ENCODE measurements at regions not wholly inside any gene's neighbourhood (a gene's known extent, or its start where the extent isn't known, plus 50 kb on each side); places are given as distances from the start of the nearest gene placed in this dataset.

DNA sequence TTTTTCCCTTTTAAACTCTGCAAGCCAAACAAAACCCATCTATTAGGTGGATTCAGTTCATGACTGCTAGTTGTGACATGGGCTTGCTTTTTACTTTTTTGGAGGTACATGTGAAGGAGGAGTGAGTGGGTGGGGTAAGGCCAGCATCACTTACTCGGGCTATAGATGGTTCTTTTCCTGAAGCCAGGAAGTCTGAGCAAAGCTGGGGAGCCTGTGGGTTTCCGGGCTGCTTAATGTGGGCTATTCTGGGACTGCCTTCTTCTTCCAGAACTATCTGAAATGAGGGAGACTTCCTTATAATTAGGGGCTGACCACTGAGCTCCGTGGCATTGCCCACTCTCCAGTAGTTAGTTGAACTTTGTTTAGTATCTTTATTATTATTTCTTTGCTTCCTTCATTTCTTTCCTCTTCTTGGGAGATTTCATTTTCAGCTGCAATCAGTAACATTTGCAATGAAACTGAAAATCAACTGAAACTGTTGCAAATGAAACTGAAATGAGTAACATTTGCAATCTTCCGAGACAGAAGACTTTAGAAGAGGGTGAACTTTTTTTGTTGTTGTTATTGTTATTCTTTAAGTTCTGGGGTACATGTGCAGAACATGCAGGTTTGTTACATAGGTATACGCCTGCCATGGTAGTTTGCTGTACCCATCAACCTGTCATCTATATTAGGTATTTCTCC is 204.9 kb downstream of the LRRC70 start:
- no peak overlapping the region for H3K23ac ChIP-seq (ENCODE audit: insufficient read length, low read depth, low read length)
- H3K4ac ChIP-seq (ENCODE audit: low read depth, low read length): no peak overlapping the region
- H2BK120ac ChIP-seq (ENCODE audit: low read depth, low read length, poor library complexity, severe bottlenecking): no peak overlapping the region
- H3T11ph ChIP-seq (ENCODE audit: low read length): no peak overlapping the region
- H3K9me3 Mint-ChIP-seq: no peaks in the 10 kb centered on the region
- H4K91ac ChIP-seq (ENCODE audit: insufficient read length, low read depth, low read length): no peak overlapping the region
- H3K79me1 ChIP-seq (ENCODE audit: insufficient read depth, low read depth, low read length, poor library complexity, severe bottlenecking): no peaks in the 10 kb centered on the region
- H3K27ac Mint-ChIP-seq: no peak overlapping the region
- H3K18ac ChIP-seq (ENCODE audit: insufficient read length, low read depth, low read length): no peak overlapping the region
- H3K4me3 Mint-ChIP-seq: no peak overlapping the region
- TF ChIP-seq, protein P1, sequence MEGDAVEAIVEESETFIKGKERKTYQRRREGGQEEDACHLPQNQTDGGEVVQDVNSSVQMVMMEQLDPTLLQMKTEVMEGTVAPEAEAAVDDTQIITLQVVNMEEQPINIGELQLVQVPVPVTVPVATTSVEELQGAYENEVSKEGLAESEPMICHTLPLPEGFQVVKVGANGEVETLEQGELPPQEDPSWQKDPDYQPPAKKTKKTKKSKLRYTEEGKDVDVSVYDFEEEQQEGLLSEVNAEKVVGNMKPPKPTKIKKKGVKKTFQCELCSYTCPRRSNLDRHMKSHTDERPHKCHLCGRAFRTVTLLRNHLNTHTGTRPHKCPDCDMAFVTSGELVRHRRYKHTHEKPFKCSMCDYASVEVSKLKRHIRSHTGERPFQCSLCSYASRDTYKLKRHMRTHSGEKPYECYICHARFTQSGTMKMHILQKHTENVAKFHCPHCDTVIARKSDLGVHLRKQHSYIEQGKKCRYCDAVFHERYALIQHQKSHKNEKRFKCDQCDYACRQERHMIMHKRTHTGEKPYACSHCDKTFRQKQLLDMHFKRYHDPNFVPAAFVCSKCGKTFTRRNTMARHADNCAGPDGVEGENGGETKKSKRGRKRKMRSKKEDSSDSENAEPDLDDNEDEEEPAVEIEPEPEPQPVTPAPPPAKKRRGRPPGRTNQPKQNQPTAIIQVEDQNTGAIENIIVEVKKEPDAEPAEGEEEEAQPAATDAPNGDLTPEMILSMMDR (conservative IDR thresholded peaks at IDR 0.05): no peak
- no peak overlapping the region for H2BK15ac ChIP-seq (ENCODE audit: low read depth, low read length)
- no peak overlapping the region for H3K4me2 ChIP-seq (ENCODE audit: insufficient read depth, insufficient read length, low read length)
- H2BK20ac ChIP-seq (ENCODE audit: low read depth, low read length, poor library complexity, severe bottlenecking): no peak overlapping the region
- H3K36me3 Mint-ChIP-seq (ENCODE audit: insufficient read depth in 1 of 3, low read depth in 3 of 3): no peaks in the 10 kb centered on the region
- H3K9me3 ChIP-seq (ENCODE audit: control insufficient read depth, low read depth, low read length): no peaks in the 10 kb centered on the region
- H2BK12ac ChIP-seq (ENCODE audit: insufficient read length, low read depth, low read length): no peak overlapping the region
- H3K9ac ChIP-seq (ENCODE audit: extremely low read depth, insufficient read length, low read length): no peak overlapping the region
- H3K27me3 ChIP-seq (ENCODE audit: insufficient read depth, low read length): no peaks in the 10 kb centered on the region
- no peaks in the 10 kb centered on the region for H3K4me1 Mint-ChIP-seq
- no peaks in the 10 kb centered on the region for H4K20me1 ChIP-seq (ENCODE audit: control insufficient read depth, insufficient read depth, insufficient read length)
- H3K27me3 Mint-ChIP-seq (ENCODE audit: low read depth): no peaks in the 10 kb centered on the region
- H3K79me2 ChIP-seq (ENCODE audit: insufficient read depth, low read length): no peaks in the 10 kb centered on the region
- no CpG with 5 or more reads among the region's 5 CpGs for WGBS (ENCODE audit: extremely low coverage, insufficient read length, low lambda C conversion rate)
- H3K4me1 ChIP-seq (ENCODE audit: insufficient read depth, low read length): no peaks in the 10 kb centered on the region
- no peak overlapping the region for H4K5ac ChIP-seq (ENCODE audit: insufficient read length, low read depth, low read length)
- H3K14ac ChIP-seq (ENCODE audit: insufficient read depth, low read length): no peak overlapping the region
- DNase-seq: no peak
- no peaks in the 10 kb centered on the region for H3K23me2 ChIP-seq (ENCODE audit: insufficient read length, low read depth, low read length, poor library complexity, severe bottlenecking)
- no peak overlapping the region for H2AFZ ChIP-seq (ENCODE audit: low read length)
- no peak overlapping the region for H3K27ac ChIP-seq (ENCODE audit: insufficient read length, low read depth, low read length)
- H2AK5ac ChIP-seq (ENCODE audit: insufficient read length, low read length): no peak overlapping the region
- H4K8ac ChIP-seq (replicated peaks; ENCODE audit: insufficient read length, low read depth, low read length): no peak overlapping the region
- no peak overlapping the region for H2BK5ac ChIP-seq (ENCODE audit: insufficient read length, low read length)
- no peak overlapping the region for H3K56ac ChIP-seq (ENCODE audit: insufficient read length, low read depth, low read length)

Measured in H9 (cell line).